WTC11 (cell line): ENCODE measurements at regions not wholly inside any gene's neighbourhood (a gene's known extent, or its start where the extent isn't known, plus 50 kb on each side); places are given as distances from the start of the nearest gene placed in this dataset.

Experiments
- CREM ChIP-seq: sonication (generic); formaldehyde crosslinking; IDR thresholded peaks from 2 replicates; pipeline ENCODE4 v1.8.1; 2022; ENCODE audit warnings: mild to moderate bottlenecking, missing genetic modification reagents, moderate library complexity
- ESRRA ChIP-seq: sonication (generic); formaldehyde crosslinking; IDR thresholded peaks from 2 replicates; pipeline ENCODE4 v1.8.1; 2022; ENCODE audit warnings: mild to moderate bottlenecking, missing genetic modification reagents, borderline replicate concordance
- ETV6 ChIP-seq: sonication (generic); formaldehyde crosslinking; IDR thresholded peaks from 2 replicates; pipeline ENCODE4 v1.8.1; 2022; ENCODE audit warnings: mild to moderate bottlenecking, missing genetic modification reagents
- FOXJ3 ChIP-seq: sonication (generic); formaldehyde crosslinking; IDR thresholded peaks from 2 replicates; pipeline ENCODE4 v1.9.0; 2021; ENCODE audit warnings: missing genetic modification reagents, mild to moderate bottlenecking, borderline replicate concordance
- FOXP1 ChIP-seq: sonication (generic); formaldehyde crosslinking; IDR thresholded peaks from 2 replicates; pipeline ENCODE4 v1.8.0; 2022; ENCODE audit warnings: missing genetic modification reagents, mild to moderate bottlenecking, moderate library complexity, borderline replicate concordance
- IRF2 ChIP-seq: sonication (generic); formaldehyde crosslinking; IDR thresholded peaks from 2 replicates; pipeline ENCODE4 v1.8.0; 2022; ENCODE audit warnings: low read depth, missing genetic modification reagents, borderline replicate concordance
- KAT7 ChIP-seq: sonication (generic); formaldehyde crosslinking; IDR thresholded peaks from 2 replicates; pipeline ENCODE4 v1.8.1; 2023; ENCODE audit warnings: missing genetic modification reagents, mild to moderate bottlenecking, borderline replicate concordance
- NFE2L1 ChIP-seq: sonication (generic); formaldehyde crosslinking; IDR thresholded peaks from 2 replicates; pipeline ENCODE4 v1.8.1; 2023; ENCODE audit warnings: missing genetic modification reagents
- NR3C1 ChIP-seq: sonication (generic); formaldehyde crosslinking; conservative IDR thresholded peaks from 2 replicates; pipeline ENCODE4 v1.8.1; 2023; ENCODE audit warnings: low read depth, mild to moderate bottlenecking, missing genetic modification reagents
- ZNF263 ChIP-seq: sonication (generic); formaldehyde crosslinking; IDR thresholded peaks from 2 replicates; pipeline ENCODE4 v1.8.1; 2022; ENCODE audit warnings: low read depth, mild to moderate bottlenecking, moderate library complexity, missing genetic modification reagents
- TF ChIP-seq, protein P1 (sequence below): fragments of 250-450 bp; sonication (Bioruptor Pico); IDR thresholded peaks from 2 replicates; pipeline ENCODE4 v1.9.0; 2021; ENCODE audit warnings: mild to moderate bottlenecking
- TF ChIP-seq, protein P2 (sequence below): fragments of 200-600 bp; IDR thresholded peaks from 2 replicates; pipeline ENCODE4 v1.8.0; 2022; ENCODE audit warnings: antibody characterized with exemption
- TF ChIP-seq, protein P3 (sequence below): sonication (generic); formaldehyde crosslinking; IDR thresholded peaks from 2 replicates; pipeline ENCODE4 v1.8.0; 2022; ENCODE audit warnings: mild to moderate bottlenecking, missing genetic modification reagents
- TF ChIP-seq, protein P4 (sequence below): sonication (generic); formaldehyde crosslinking; IDR thresholded peaks from 2 replicates; pipeline ENCODE4 v1.8.1; 2023; ENCODE audit warnings: mild to moderate bottlenecking, missing genetic modification reagents, moderate library complexity

DNA sequence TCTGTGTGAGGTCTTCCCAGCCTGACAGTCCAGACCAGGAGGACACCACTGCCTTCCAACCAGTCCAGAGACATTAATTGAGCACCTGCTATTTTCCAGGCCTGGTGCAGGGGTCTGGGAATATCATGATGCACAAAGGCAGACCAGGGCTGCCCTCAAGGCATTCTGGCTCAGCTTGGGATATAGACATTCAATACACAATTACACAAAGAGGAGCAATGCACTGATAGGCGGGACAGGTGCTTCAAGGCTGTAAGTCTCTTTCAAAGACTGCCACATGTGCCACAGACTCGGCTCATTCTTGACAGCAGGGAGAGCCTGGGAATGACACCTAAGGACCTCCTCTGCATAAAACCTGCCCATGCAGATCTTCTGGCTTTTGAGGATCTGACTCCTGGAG, 158.6 kb downstream of the C5orf15 start:
- TF ChIP-seq ESRRA (CRISPR knock-in tag) (no peak), NFE2L1 (CRISPR knock-in tag) (no peak), FOXP1 (CRISPR knock-in tag) (no peak), KAT7 (no peak), FOXJ3 (CRISPR knock-in tag) (no peak), NR3C1 (CRISPR knock-in tag) (no peak), CREM (CRISPR knock-in tag) (no peak), ZNF263 (no peak), ETV6 (no peak), IRF2 (CRISPR knock-in tag) (no peak)
- TF ChIP-seq, protein P1, sequence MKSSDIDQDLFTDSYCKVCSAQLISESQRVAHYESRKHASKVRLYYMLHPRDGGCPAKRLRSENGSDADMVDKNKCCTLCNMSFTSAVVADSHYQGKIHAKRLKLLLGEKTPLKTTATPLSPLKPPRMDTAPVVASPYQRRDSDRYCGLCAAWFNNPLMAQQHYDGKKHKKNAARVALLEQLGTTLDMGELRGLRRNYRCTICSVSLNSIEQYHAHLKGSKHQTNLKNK (CRISPR knock-in tag) = no peak
- TF ChIP-seq, protein P2, sequence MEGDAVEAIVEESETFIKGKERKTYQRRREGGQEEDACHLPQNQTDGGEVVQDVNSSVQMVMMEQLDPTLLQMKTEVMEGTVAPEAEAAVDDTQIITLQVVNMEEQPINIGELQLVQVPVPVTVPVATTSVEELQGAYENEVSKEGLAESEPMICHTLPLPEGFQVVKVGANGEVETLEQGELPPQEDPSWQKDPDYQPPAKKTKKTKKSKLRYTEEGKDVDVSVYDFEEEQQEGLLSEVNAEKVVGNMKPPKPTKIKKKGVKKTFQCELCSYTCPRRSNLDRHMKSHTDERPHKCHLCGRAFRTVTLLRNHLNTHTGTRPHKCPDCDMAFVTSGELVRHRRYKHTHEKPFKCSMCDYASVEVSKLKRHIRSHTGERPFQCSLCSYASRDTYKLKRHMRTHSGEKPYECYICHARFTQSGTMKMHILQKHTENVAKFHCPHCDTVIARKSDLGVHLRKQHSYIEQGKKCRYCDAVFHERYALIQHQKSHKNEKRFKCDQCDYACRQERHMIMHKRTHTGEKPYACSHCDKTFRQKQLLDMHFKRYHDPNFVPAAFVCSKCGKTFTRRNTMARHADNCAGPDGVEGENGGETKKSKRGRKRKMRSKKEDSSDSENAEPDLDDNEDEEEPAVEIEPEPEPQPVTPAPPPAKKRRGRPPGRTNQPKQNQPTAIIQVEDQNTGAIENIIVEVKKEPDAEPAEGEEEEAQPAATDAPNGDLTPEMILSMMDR = no peak
- TF ChIP-seq, protein P3, sequence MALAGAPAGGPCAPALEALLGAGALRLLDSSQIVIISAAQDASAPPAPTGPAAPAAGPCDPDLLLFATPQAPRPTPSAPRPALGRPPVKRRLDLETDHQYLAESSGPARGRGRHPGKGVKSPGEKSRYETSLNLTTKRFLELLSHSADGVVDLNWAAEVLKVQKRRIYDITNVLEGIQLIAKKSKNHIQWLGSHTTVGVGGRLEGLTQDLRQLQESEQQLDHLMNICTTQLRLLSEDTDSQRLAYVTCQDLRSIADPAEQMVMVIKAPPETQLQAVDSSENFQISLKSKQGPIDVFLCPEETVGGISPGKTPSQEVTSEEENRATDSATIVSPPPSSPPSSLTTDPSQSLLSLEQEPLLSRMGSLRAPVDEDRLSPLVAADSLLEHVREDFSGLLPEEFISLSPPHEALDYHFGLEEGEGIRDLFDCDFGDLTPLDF (CRISPR knock-in tag) = no peak
- TF ChIP-seq, protein P4, sequence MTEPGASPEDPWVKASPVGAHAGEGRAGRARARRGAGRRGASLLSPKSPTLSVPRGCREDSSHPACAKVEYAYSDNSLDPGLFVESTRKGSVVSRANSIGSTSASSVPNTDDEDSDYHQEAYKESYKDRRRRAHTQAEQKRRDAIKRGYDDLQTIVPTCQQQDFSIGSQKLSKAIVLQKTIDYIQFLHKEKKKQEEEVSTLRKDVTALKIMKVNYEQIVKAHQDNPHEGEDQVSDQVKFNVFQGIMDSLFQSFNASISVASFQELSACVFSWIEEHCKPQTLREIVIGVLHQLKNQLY (CRISPR knock-in tag) = no peak
